Medulla oblongata (tissue), 1 donor: ENCODE measurements at regions not wholly inside any gene's neighbourhood (a gene's known extent, or its start where the extent isn't known, plus 50 kb on each side); places are given as distances from the start of the nearest gene placed in this dataset.

ENCODE experiments used
- DNase-seq: peaks from one replicate; pipeline ENCODE4 v3.0.0-alpha.2; 2015; ENCODE audit errors: extremely low spot score

- DNase-seq = no peak
Measured at GRCh38 chr13:109670776-109671175, 115.6 kb downstream of the IRS2 start.

GRCh38 chr13:109669956-109670355, 116.4 kb downstream of the IRS2 start:
- no peak for DNase-seq

GRCh38 chr13:109669234-109669612, 117.2 kb downstream of the IRS2 start:
- DNase-seq = no peak

GRCh38 chr13:109668433-109669233, 117.8 kb downstream of the IRS2 start:
- no peak for DNase-seq

- no peak for DNase-seq
Measured at GRCh38 chr13:109667807-109668291, 118.5 kb downstream of the IRS2 start.

GRCh38 chr13:109667056-109667455, 119.3 kb downstream of the IRS2 start:
- no peak for DNase-seq

GRCh38 chr13:109666656-109667055, 119.7 kb downstream of the IRS2 start:
- DNase-seq = no peak

- DNase-seq = no peak
Measured at GRCh38 chr13:109665781-109666249, 120.6 kb downstream of the IRS2 start.

GRCh38 chr13:109665240-109665639, 121.1 kb downstream of the IRS2 start:
- no peak for DNase-seq

- no peak for DNase-seq
Measured at GRCh38 chr13:109657395-109657794, 129.0 kb downstream of the IRS2 start.

GRCh38 chr13:109656206-109656605, 130.2 kb downstream of the IRS2 start:
- no peak for DNase-seq

GRCh38 chr13:109655611-109656010, 130.8 kb downstream of the IRS2 start:
- DNase-seq = no peak

- DNase-seq = peak; percentile 76
Measured at GRCh38 chr13:109655206-109655600, 131.2 kb downstream of the IRS2 start.

- DNase-seq = peak; percentile 85
Measured at GRCh38 chr13:109654341-109655205, 131.8 kb downstream of the IRS2 start.

- DNase-seq = no peak
Measured at GRCh38 chr13:109652531-109652930, 133.9 kb downstream of the IRS2 start.

- peak; percentile 44 for DNase-seq
Measured at GRCh38 chr13:109651854-109652253, 134.5 kb downstream of the IRS2 start.

- DNase-seq = no peak
Measured at GRCh38 chr13:109651311-109651710, 135.1 kb downstream of the IRS2 start.

- no peak for DNase-seq
Measured at GRCh38 chr13:109650861-109651260, 135.5 kb downstream of the IRS2 start.

GRCh38 chr13:109649713-109650112, 136.7 kb downstream of the IRS2 start:
- DNase-seq = no peak

- DNase-seq = no peak
Measured at GRCh38 chr13:109647699-109648098, 138.7 kb downstream of the IRS2 start.

- no peak for DNase-seq
Measured at GRCh38 chr13:109647053-109647452, 139.3 kb downstream of the IRS2 start.

GRCh38 chr13:109646423-109646822, 140.0 kb downstream of the IRS2 start:
- DNase-seq = peak; percentile 29

- no peak for DNase-seq
Measured at GRCh38 chr13:109645831-109646230, 140.6 kb downstream of the IRS2 start.
